HG02623 (cell line): ENCODE measurements at regions not wholly inside any gene's neighbourhood (a gene's known extent, or its start where the extent isn't known, plus 50 kb on each side); places are given as distances from the start of the nearest gene placed in this dataset.

Source experiments
- ATAC-seq: cut with Tn5 transposase; IDR thresholded peaks from one replicate; pipeline ENCODE4 v1.9.1; 2021; ENCODE audit warnings: moderate library complexity; ENCODE audit not compliant: unreplicated experiment

DNA sequence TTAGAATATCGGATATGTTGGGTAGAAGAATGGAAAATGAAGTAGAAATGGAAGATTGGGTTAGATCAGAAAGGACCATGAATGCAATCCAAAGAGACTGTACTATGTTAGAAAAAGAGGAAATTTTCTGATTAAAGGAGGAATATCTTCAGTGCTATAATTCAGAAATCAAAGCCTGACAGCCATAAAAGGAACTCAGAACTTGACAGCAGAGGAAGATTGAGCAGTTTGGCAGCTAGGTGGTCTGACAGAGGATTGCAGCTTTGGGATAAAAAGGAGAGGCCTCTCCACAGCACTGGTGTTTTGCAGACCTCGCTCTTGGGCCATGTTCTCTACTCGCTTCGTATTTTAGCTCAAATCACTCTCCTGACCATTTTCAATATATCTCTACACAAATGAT, 354.8 kb upstream of the SOX5 start:
- no peak for ATAC-seq

DNA sequence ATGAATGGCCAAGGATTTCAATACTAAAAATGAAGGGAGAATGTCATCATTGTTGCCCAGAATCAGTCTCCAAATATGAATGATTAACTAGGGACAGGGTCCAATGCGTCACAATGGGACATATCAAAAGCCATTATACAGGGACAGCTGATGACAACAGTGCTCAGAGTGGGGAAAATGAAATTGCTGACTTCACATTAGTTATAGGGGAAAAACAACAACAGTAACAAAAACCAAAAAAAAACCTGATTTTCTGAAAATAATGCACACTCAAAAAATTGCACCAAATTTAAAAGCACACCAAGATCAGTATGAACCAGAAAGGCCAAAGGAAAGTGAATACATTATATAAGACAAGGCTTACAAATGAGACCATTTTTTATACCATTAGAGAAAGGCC, 353.2 kb upstream of the SOX5 start:
- ATAC-seq = no peak

DNA sequence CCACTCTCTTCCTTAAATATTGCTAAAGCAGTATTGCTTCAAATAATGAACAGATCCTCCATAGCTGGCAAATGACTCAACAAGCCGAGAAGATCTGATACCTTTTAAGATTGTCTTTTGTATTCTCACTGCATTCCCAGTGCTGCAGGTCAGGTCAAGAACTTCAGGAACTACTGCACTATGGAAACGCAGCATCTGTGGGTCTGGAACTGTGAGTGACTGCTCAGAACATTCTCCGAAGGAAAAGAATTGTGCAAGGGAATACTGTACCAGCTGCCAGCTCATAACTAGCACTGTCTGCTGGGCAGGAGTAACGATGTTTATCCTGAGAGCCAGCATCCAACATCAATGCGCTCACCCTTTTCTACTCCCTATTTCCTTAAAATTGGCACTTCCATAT, 348.0 kb upstream of the SOX5 start:
- no peak for ATAC-seq

DNA sequence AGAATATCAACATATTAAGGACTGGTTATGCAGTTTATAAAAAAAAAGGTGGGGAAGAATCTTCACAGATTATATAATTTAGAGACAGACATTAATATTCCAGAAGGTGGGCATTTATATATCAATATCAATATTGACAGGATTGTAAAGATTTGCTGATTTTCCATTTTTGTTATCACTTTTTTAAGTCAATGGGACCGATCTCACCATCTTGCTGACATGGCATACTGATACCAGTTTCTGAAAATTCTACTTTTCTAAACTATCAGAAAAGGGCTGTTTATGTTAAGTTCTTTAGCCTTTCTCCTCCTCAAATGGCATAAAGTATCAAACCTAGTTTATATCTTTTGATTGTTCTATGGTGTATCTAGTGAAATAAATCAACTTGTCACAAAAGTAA, 344.1 kb upstream of the SOX5 start:
- no peak for ATAC-seq

DNA sequence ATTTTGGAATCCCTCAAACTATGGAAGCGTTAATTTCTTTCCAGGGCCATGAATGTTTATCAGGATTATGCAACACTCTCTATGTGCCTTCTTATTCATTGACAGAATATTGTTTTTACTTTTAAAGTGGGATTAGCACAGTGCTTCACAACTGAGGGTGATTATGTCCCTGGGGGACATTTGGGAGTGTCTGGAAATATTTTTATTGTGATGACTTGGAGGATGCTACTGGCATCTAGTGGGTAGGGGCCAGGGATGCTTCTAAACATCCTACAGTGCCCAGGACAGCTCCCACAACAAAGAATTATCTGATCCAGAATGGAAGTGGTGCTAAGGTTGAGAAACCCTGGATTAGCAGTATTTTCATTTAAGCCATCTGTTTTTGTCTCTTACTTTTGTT, 338.5 kb upstream of the SOX5 start:
- ATAC-seq = no peak

DNA sequence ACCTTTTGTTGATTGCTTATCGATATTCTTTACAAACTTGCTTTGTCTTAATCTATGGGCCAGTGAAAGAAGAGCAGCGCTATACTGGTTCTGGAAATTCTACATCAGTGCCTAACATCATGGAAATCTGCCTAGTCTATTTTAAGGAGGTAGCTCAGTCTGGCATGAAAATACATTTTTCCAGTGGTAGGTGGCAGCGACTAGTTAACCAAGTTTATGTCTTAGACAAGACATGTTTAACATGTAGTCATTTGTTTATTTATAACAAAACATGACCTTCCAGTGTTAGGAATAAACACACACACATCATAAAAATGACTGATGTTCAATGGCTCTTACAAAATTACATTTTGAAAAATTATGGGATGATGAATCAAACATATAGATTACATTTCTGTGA, 336.0 kb upstream of the SOX5 start:
- ATAC-seq = no peak

DNA sequence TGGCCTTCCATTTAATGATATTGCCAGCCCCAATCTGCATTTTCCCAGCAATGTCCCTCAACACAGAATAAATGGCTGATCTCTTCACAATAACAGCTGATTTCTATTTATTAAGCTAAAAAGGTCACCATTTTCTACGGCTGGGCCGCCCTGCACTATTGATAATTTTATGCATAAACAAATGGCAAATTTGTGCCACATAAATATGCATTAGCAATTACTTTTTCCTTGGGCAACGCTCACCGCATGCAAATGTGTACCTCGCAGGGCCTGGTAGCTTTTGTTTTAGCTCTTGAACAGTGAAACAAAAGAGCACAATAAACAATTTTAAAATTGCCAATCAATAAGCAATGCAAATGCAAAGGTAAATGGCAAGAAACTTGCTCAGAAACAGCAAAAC, 331.9 kb upstream of the SOX5 start:
- no peak for ATAC-seq

DNA sequence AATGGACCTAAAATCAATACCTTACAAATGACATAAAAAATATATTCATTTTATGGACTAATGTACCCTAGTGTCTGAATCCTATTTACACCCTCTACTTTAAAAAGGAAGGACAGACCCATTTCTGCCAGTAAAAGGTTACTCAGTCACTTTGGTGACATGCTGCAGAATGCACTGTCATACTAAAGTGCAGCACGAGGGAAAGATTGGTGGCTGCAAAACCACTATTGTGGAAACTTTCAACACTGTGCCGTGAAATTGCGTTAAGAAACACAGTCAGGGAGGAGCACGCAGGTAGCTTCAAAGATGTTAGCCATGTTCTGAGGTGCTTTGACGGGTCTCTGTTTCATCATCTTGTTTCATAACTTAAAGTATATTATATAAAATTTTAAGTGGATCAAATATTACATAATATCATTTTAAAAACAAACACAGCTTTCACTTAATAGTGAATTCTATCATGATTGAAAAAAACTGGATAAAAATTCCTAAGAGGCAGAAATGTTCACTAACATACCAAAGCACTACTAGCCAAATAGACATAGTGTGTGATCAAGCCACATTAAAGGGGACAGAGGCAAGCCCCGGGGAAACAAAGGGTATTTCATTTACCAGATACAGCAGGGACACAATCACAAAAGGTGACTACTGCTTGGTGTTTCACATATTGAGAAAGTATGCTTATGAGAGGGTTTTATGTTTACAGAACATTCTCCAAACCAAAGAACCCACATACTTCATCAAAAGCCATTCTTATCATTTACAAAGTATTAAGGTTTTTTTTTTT, 330.8 kb upstream of the SOX5 start:
- ATAC-seq = no peak

DNA sequence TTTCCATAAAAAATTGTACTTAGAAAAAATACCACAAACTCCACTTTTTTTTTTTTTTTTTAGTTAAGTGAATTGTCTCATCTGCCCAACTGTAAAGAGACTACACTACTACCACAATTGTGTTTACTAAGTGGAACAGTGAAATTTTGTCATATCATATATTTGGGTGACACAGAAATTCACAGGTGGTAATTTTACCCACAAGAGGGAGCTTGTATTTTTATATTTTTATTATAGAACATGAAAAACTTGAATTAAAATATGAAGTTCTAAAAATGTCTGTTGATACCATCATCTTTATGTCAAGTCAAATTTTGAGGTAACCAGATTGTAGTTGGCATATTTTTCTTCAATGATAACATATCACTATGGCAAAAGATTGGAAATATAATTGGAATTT, 329.4 kb upstream of the SOX5 start:
- ATAC-seq = no peak

DNA sequence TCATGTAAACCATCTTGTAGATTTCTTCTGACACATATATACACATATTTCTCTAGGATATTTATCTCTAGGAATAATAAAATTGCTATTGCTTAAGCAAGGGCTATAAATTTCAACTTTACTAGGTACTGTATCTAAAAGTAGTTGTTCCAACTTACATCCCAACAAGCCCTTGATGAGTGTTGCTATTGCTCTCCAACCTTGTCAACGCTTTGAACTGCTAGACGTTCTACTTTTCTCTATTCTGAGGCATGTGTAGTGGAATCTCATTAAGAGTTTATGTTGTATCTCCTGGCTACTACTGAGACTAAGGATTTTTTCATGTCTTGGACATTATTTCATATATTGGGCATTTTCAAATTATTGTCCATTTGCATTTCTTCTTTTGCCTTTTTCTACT, 321.5 kb upstream of the SOX5 start:
- no peak for ATAC-seq

DNA sequence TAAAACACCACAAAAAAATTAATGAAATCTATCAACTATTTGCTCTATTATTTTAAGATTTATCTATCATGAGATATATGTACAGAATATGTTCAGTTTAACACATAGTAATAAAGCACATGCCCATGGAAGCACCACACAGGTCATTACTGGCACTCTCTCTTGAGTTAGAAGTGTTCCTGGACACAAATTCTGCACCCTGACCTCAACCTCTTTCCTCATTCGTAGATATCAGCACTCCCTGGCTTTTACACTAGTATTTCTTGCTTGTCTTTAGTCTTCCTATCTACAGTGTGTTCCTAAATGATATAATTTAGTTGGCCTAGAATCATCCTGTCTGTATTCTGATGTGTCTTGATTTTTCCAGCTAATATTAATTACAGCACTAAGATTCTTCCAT, 321.0 kb upstream of the SOX5 start:
- no peak for ATAC-seq

DNA sequence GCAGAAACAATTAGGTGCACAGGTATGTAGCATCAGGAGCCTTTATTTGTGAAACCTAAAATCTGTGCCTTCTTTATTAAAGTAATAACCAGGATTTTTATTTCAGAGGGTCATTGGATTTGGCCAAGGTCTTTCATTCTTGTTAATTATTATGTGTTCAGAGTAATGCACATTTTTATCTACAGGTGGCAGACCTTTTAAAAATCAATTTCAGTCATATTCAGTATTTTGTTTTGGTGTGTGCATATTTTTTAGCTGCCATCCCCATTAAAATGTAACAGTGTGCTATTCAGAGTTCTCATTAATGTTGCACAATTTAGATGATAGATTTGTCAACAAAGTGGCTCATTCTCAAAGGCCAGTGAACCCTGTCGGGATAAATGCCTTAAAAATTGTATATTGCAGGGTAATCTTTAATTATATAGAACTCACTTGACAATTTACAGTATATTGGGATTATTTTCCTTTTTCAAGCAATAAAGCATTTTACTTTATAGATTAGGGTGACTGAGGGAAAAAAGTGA, 319.3 kb upstream of the SOX5 start:
- no peak for ATAC-seq

DNA sequence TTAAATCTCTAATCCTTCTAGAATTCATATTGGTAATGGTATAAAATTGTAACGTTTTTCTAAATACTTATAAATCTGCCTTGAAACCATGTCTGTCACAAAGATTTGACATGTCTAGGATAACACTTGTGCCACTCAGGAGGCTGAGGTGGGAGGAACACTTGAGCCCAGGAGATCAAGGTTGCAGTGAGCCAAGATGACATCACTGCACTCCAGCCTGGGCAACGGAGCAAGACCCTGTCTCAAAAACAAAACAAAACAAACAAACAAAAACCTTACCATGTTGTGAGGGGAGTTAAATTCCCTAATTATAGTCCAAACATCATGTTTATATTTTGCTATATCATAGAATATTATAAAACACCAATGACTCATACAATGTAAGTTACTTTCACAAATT, 317.5 kb upstream of the SOX5 start:
- no peak for ATAC-seq

DNA sequence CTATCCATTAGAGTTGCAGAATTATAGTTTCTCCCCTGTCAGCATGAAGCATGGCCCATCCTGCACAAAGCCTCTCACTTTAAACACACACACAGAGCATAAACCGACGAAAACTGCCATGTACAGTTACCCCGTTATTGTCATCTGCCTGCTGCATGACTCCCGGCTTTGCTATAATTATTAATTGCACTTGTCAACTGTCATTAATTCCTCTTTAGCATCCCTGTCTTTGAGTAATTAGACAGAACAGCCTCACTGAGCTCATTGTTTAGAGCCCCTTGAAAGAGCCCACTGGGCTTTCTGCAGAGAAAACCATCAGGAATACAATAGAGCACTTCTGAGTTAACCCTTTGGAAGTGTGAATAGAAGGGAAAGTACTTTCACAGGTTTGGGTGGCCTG, 307.2 kb upstream of the SOX5 start:
- ATAC-seq = no peak

DNA sequence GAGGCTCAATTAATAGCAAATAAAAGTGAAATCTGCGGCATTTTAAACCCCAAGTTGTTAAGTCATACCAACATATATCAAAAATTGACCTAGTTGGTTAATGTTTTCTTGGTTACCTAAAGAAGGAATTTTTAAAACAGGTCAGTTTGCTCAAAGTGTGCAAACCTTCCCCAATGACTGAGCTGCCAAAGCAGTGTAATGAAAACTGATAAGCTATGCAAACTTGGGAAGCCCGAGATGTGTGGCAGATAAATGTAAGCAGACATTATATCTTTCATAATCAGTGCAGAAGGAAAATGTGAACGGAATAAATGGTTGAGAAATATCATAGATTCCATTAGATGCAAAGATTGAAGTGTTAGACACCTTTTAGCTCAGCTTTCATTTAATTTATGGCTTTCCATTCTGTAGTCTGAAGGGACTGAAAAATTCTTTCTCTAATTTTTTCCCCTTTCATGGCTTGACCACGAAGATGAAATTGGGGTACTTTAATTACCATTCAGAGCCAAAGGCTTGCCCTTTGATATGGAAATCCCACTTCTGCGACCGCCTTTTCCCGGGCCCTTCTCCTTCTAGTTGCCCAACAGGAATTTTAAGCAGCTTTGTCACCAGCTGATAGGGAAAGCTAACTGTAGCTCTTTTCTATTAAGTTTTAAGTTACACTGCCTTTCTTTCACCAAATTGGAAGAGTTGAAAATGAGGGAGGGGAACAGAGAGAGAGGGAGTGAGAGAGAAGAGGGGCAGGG, 306.6 kb upstream of the SOX5 start:
- no peak for ATAC-seq

DNA sequence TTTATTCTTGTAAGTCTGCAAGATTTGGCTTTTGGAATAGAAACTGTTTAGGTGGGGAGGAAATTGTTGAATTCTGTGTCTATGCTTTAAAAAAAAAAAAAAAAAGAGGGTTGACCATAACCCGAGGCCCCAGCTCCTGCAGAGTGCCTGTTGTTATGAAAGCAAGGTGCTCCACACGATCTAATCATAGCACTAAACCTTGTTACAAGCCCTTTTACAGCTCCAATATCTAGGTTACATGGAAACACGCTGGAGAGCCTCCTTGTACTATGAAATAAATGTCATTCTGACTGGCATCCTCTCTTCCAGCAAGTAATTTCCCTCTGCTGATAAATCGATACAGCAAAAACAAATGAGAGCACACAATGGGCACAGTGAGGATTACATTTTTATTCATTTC, 303.1 kb upstream of the SOX5 start:
- no peak for ATAC-seq

DNA sequence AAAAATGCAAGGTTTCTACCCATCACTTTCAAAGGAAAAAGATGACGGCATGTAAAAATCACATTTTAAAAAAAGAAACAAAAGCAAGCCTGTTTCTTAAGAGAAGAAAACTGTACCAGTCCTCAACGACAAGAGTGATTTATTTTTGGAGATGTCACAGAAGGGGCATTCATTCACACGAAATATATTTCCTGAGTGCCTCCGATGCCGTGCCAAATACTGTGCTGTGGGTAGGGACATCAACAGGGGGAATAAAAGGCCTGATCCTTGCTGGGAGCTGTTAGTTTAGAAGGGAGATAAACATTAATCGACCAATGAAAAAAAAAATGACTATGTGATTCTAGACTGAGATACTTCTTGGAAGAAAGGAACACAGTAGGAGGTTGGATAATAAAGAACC, 297.5 kb upstream of the SOX5 start:
- no peak for ATAC-seq

DNA sequence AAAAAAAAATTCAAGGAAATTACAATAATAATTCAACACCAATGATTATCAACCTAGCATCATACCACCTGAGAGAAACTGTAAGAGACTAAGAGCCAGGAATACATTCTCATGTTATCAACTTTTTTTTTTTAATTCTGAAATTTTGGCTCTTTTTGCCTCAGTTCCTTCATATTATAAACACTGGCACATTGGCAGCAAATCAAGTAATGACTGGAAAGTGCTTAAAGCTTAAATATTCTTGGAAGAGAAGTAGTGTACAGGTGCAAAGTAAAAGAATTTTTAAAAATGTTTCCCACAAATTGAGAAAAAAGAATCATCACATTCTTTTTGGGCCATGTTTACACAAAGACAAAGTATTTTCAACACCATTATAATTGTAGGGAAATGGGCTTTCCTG, 296.9 kb upstream of the SOX5 start:
- no peak for ATAC-seq

DNA sequence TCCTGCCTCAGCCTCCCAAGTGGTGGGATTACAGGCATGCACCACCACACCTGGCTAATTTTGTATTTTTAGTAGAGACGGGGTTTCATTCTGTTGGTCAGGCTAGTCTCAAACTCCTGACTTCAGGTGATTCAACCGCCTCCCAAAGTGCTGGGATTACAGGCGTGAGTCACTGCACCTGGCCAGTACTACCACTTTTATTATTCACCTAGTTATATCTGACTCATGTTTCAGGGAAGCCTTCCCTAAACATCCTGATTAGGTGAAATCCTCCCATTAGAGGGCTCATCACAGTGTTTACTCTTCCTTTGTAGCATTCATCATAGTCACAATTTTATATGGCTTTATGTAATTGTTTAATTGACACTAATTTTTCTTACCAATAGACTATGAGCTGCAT, 295.3 kb upstream of the SOX5 start:
- no peak for ATAC-seq

DNA sequence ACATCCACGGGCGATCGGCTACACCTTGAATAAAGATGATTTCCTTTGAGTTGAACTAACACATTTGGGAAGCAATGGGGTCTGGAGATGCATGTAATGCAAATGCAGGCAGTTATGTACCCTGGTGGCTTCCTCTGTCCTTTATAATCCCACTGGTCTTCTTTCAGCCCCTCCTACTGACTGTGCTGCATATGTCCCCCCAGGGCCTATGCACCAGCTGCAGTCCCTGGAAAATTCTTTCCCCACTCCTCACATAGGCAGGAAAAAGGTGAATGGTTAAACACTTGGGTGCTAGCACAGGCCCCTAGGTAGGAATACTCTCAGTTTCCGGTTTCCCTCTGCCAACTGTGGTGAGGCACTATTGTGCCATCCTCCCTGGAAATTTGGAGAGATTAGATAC, 294.8 kb upstream of the SOX5 start:
- ATAC-seq = no peak

DNA sequence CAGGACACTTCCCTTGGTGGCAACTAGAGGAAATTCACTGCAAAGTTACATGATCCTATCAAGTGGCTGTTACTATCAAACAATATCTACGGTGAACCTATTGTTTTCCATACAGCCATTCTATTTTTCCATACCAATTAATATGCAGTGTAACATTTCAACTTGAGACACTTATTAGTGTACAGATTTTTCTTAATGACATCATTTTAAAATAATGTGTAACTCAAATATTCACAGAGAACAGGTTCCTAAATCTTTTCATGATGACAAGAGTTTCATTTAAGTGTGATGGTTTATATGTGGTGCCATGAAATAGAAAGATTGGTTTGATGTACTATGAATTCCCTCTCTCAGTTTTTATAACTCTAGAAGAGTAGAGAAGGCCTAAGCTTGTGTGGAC, 291.2 kb upstream of the SOX5 start:
- ATAC-seq = no peak

DNA sequence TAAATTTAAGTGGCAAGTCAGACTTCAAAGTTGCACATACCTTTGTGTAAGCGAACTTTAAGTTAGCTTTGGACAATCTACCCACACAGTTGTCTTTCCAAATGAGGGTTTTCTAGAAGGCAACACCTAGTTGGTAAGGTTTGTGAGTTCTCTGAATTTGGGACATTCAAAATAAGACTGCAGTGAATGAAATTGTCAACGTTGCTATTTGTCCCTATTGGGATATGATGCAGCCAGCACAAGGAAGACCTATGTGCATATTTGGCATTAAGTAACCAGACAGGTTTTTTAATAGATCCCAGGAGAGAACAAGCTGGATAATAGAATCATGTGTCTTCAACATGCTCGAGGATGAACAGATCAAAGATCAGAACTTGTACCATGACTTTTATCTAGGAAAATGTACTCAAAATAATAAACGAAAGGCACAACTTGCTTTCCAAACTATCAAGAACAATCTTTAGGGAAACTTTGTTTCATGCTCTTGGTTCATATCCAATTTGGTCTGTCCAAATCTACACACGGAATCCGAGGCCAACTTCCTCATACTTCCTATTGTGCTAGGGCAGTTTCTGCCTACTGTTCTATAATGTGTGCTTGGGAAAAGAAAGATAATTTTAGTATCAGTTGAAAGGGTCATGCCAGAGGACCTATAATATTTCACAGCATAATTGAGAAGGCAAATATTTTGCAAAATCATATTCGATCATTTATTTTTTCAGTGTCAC, 284.2 kb upstream of the SOX5 start:
- ATAC-seq = no peak
